ENCODE measurements at regions not wholly inside any gene's neighbourhood (a gene's known extent, or its start where the extent isn't known, plus 50 kb on each side); places are given as distances from the start of the nearest gene placed in this dataset.

DNA sequence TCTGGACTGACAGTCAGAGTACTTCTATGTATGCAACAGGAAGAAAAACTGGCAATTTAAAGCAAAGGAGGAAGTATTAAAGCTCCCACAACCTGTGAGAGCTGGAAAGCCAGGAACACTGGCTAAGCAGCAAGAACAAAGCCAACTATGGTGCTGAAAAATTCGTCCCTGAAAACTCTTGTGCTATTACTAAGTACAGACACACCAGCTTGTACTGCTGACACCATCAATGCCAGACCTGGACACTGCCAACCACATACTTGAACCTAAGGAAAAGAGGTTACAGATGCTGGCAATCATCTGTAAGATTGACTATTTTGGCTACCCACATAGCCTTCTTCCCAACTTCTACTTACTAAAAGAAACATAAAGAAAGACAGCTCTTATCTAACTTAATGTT lies 1110.6 kb downstream of the SORCS3 start:
- H3K9me3 ChIP-seq (ENCODE audit: low read depth): no peaks in the 10 kb centered on the region

DNA sequence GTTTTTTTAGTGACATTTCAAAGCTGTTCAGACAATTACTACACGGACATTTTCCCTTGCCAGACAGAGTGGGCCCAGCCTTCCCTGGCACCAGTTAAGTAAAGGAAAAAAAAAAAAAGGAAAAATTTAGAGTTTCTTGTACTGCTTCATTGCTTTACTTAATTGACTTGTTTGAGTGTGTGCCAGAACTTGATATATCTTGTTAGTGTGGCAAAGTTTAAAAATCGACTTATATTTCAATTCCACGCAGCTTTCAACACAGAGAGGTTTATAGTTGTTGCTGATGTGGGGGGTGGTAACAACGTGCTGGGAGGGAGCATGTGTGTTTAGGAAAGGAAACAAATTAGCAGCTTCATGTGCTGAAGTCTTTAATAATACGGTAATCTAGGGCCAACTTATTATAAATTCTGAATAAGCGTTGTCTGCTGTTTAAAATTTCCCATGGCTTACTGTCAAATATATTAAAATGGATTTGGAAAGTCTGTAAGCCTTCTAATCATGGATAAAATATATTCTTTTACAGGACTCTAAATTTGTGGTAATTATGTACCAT lies 1104.6 kb downstream of the SORCS3 start:
- TF ChIP-seq, protein P1, sequence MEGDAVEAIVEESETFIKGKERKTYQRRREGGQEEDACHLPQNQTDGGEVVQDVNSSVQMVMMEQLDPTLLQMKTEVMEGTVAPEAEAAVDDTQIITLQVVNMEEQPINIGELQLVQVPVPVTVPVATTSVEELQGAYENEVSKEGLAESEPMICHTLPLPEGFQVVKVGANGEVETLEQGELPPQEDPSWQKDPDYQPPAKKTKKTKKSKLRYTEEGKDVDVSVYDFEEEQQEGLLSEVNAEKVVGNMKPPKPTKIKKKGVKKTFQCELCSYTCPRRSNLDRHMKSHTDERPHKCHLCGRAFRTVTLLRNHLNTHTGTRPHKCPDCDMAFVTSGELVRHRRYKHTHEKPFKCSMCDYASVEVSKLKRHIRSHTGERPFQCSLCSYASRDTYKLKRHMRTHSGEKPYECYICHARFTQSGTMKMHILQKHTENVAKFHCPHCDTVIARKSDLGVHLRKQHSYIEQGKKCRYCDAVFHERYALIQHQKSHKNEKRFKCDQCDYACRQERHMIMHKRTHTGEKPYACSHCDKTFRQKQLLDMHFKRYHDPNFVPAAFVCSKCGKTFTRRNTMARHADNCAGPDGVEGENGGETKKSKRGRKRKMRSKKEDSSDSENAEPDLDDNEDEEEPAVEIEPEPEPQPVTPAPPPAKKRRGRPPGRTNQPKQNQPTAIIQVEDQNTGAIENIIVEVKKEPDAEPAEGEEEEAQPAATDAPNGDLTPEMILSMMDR (IDR thresholded peaks at IDR 0.05; ENCODE audit: low read depth, low read length): no peak
- H3K4me3 ChIP-seq: no peak overlapping the region
- DNase-seq (ENCODE audit: low read depth in 1 of 2, low spot score in 1 of 2): no peak

More for the DNA sequence above, 1110.6 kb downstream of the SORCS3 start:
- H3K27ac ChIP-seq: no peak overlapping the region
- H3K27me3 ChIP-seq: no peaks in the 10 kb centered on the region
- no peak overlapping the region for H3K4me3 ChIP-seq
- peaks cover 8% of the 10 kb centered on the region for H3K4me1 ChIP-seq (ENCODE audit: low read depth)
- DNase-seq (ENCODE audit: low read depth in 1 of 2, low spot score in 1 of 2): no peak
- H3K36me3 ChIP-seq: no peaks in the 10 kb centered on the region
- TF ChIP-seq, protein P1 (IDR thresholded peaks at IDR 0.05; ENCODE audit: low read depth, low read length): no peak

DNA sequence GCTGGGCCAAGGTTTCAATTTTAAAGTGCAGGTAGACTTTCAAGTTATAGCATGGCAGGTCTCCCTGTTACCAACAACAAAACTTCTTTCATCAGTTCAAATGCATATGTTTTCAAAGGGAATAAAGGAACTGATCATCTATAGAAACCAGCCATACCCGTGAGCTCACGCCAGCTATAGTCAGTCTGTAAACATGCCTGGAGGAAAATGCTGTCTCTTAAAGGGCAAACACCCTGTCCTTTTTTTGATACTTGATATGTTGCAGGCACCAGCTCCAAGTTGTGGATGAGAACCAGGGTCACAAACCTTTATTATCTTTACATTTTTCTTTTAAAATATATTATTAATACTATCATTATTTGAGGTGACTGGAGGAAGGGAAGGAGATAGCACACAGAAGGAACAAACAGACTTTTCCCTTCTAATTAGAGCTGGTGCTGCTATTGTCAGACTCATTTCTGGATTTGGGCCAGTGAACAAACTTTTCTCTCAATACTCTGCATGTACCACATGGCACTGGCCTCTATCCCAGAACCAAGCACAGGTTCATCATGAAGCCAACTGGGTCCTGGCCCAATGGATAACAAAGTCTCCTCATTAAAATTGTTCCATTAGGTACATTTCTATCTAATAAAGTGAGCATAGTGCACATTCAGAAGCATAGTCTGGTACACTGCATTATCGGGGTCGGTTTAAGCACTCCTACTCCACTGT lies 1102.4 kb downstream of the SORCS3 start:
- DNase-seq (ENCODE audit: low read depth in 1 of 2, low spot score in 1 of 2): no peak
- Histone ChIP-seq H3K36me3 (no peaks in the 10 kb centered on the region), H3K4me1 (ENCODE audit: low read depth) (no peaks in the 10 kb centered on the region), H3K9me3 (ENCODE audit: low read depth) (no peaks in the 10 kb centered on the region), H3K27me3 (no peaks in the 10 kb centered on the region), H3K4me3 (no peak overlapping the region), H3K27ac (no peak overlapping the region)
- TF ChIP-seq, protein P1 (IDR thresholded peaks at IDR 0.05; ENCODE audit: low read depth, low read length): no peak

More for the DNA sequence above, 1104.6 kb downstream of the SORCS3 start:
- Histone ChIP-seq H3K36me3 (no peaks in the 10 kb centered on the region), H3K27ac (no peak overlapping the region), H3K27me3 (no peaks in the 10 kb centered on the region), H3K9me3 (ENCODE audit: low read depth) (no peaks in the 10 kb centered on the region), H3K4me1 (ENCODE audit: low read depth) (no peaks in the 10 kb centered on the region)

DNA sequence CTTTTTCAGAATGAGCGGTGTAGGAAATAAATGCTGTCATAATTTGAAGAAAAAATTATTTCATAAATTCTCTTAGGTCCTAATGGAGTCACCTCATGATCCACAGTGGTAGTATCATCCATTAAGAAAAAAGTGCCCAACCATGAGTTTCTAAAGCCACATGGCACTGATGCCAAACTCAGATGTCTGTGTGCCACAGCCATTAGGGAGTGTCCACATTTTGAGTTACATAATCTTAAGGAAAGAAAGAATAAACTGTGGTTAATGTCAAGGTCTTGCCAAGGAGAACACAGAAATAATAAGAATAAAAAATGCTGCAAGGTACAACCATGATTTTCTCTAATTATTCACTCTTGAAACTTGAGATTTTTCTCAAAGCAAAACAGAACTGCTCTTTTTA lies 1101.8 kb downstream of the SORCS3 start:
- TF ChIP-seq, protein P1 (IDR thresholded peaks at IDR 0.05; ENCODE audit: low read depth, low read length): no peak
- H3K27me3 ChIP-seq: no peaks in the 10 kb centered on the region
- no peak overlapping the region for H3K4me3 ChIP-seq
- H3K36me3 ChIP-seq: no peaks in the 10 kb centered on the region
- H3K4me1 ChIP-seq (ENCODE audit: low read depth): no peaks in the 10 kb centered on the region
- no peaks in the 10 kb centered on the region for H3K9me3 ChIP-seq (ENCODE audit: low read depth)
- H3K27ac ChIP-seq: no peak overlapping the region
- DNase-seq (ENCODE audit: low read depth in 1 of 2, low spot score in 1 of 2): no peak

DNA sequence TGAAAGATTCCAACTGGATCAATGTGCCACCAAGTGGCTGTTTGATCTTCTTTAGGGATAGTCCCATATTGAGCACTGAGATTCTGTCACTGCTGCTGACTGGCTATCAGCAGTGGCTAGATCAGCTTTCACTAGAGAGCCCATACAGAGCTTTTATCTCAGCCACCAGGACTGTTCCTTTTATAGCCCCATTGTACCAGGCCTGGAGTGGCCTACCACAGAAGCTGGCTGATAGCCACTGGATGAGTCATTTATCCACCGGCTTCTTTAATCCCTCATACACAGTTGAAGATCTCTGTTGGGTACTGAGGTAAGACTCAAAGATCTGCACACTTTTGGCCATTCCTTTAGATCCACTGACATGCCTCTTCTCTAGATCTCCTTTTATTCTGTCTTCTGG lies 1101.1 kb downstream of the SORCS3 start:
- Histone ChIP-seq H3K9me3 (ENCODE audit: low read depth) (no peaks in the 10 kb centered on the region), H3K27ac (no peak overlapping the region), H3K27me3 (no peaks in the 10 kb centered on the region), H3K4me1 (ENCODE audit: low read depth) (no peaks in the 10 kb centered on the region), H3K4me3 (no peak overlapping the region), H3K36me3 (no peaks in the 10 kb centered on the region)
- TF ChIP-seq, protein P1 (IDR thresholded peaks at IDR 0.05; ENCODE audit: low read depth, low read length): no peak
- DNase-seq (ENCODE audit: low read depth in 1 of 2, low spot score in 1 of 2): no peak
